Spinal cord (tissue), 9 donors: ENCODE measurements at regions not wholly inside any gene's neighbourhood (a gene's known extent, or its start where the extent isn't known, plus 50 kb on each side); places are given as distances from the start of the nearest gene placed in this dataset.

Source experiments
- DNase-seq, 6 donors: peaks; one replicate each; pipeline versions ENCODE4 v3.0.0 to v3.0.0-alpha.2; 2013 to 2015; ENCODE audit warnings: low spot score in 6 of 6, low read depth in 4 of 6
- H3K27ac ChIP-seq: one replicate; pipeline ENCODE4 v1.5.1; 2013; ENCODE audit warnings: low read depth, low read length, control low read depth
- H3K27me3 ChIP-seq: one replicate; pipeline ENCODE4 v1.6.1; 2013; ENCODE audit warnings: low read length; ENCODE audit not compliant: control insufficient read depth, insufficient read depth
- H3K36me3 ChIP-seq: one replicate; pipeline ENCODE4 v1.6.1; 2013; ENCODE audit warnings: low read length; ENCODE audit not compliant: control insufficient read depth, insufficient read depth
- H3K4me1 ChIP-seq: one replicate; pipeline ENCODE4 v1.6.1; 2013; ENCODE audit warnings: low read length; ENCODE audit not compliant: control insufficient read depth, insufficient read depth
- H3K4me3 ChIP-seq: one replicate; pipeline ENCODE4 v1.5.1; 2013; ENCODE audit warnings: low read depth, low read length, control low read depth
- H3K9me3 ChIP-seq: one replicate; pipeline ENCODE4 v1.6.1; 2013; ENCODE audit warnings: low read length; ENCODE audit not compliant: control insufficient read depth, insufficient read depth
- WGBS: methylation state at CpG from one replicate; pipeline ENCODE4 v1.1.5; 2013; ENCODE audit warnings: missing lambda C conversion rate; ENCODE audit not compliant: insufficient coverage; 5-methylcytosine and 5-hydroxymethylcytosine counted together
- donor health status: healthy.

DNA sequence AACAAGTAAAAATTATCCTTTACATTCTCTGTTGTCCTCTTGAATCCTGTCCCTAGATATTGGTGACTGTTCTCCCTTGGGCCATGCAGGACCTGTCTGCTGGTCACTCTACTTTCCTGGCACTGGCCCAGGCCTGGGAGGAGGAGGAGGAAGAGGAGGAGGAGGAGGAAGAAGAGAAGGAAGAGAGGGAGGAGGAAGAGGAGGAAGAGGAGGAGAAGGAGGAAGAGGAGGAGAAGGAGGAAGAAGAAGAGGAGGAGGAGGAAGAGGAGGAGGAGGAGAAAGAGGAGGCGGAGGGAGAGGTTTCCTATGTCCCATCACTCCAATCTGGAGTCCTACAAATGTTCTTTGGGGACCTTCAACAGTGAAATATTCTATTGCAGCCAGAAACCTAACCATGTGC lies 97.3 kb upstream of the NAMPT start:
- H3K4me1 ChIP-seq: no peaks in the 10 kb centered on the region
- no peak overlapping the region for H3K27ac ChIP-seq
- no peaks in the 10 kb centered on the region for H3K36me3 ChIP-seq
- no CpG with 5 or more reads among the region's 1 CpG for WGBS
- no peaks in the 10 kb centered on the region for H3K27me3 ChIP-seq
- H3K9me3 ChIP-seq: no peaks in the 10 kb centered on the region
- no peak overlapping the region for H3K4me3 ChIP-seq
- no peak for DNase-seq

GRCh38 chr7:106381252-106381651 lies 96.5 kb upstream of the NAMPT start:
- WGBS: 67% methylated on average over 1 of the region's 2 CpGs
- DNase-seq: no peak
- Histone ChIP-seq H3K36me3 (no peaks in the 10 kb centered on the region), H3K4me1 (no peaks in the 10 kb centered on the region), H3K27ac (no peak overlapping the region), H3K9me3 (no peaks in the 10 kb centered on the region), H3K4me3 (no peak overlapping the region), H3K27me3 (no peaks in the 10 kb centered on the region)

GRCh38 chr7:106377847-106378361 lies 93.1 kb upstream of the NAMPT start:
- Histone ChIP-seq H3K36me3 (no peaks in the 10 kb centered on the region), H3K4me3 (no peak overlapping the region), H3K27me3 (no peaks in the 10 kb centered on the region), H3K27ac (no peak overlapping the region), H3K4me1 (no peaks in the 10 kb centered on the region), H3K9me3 (no peaks in the 10 kb centered on the region)
- no peak for DNase-seq
- 96% methylated on average over 2 of the region's 3 CpGs for WGBS

- 82% methylated on average over 2 of the region's 3 CpGs for WGBS
- no peaks in the 10 kb centered on the region for H3K36me3 ChIP-seq
- no peak for DNase-seq
- no peaks in the 10 kb centered on the region for H3K27me3 ChIP-seq
- H3K27ac ChIP-seq: no peak overlapping the region
- no peaks in the 10 kb centered on the region for H3K9me3 ChIP-seq
- no peaks in the 10 kb centered on the region for H3K4me1 ChIP-seq
- no peak overlapping the region for H3K4me3 ChIP-seq
Observed at GRCh38 chr7:106376026-106376799, 91.4 kb upstream of the NAMPT start.

GRCh38 chr7:106375499-106375898 lies 90.7 kb upstream of the NAMPT start:
- DNase-seq: no peak
- H3K4me3 ChIP-seq: no peak overlapping the region
- H3K36me3 ChIP-seq: no peaks in the 10 kb centered on the region
- no peak overlapping the region for H3K27ac ChIP-seq
- no peaks in the 10 kb centered on the region for H3K4me1 ChIP-seq
- no peaks in the 10 kb centered on the region for H3K9me3 ChIP-seq
- H3K27me3 ChIP-seq: no peaks in the 10 kb centered on the region
- WGBS: 91% methylated on average over 2 of the region's 2 CpGs

GRCh38 chr7:106374437-106374836 lies 89.7 kb upstream of the NAMPT start:
- no peak for DNase-seq
- Histone ChIP-seq H3K27ac (no peak overlapping the region), H3K36me3 (no peaks in the 10 kb centered on the region), H3K9me3 (no peaks in the 10 kb centered on the region), H3K4me1 (no peaks in the 10 kb centered on the region), H3K4me3 (no peak overlapping the region), H3K27me3 (no peaks in the 10 kb centered on the region)
- no CpG with 5 or more reads among the region's 1 CpG for WGBS

DNA sequence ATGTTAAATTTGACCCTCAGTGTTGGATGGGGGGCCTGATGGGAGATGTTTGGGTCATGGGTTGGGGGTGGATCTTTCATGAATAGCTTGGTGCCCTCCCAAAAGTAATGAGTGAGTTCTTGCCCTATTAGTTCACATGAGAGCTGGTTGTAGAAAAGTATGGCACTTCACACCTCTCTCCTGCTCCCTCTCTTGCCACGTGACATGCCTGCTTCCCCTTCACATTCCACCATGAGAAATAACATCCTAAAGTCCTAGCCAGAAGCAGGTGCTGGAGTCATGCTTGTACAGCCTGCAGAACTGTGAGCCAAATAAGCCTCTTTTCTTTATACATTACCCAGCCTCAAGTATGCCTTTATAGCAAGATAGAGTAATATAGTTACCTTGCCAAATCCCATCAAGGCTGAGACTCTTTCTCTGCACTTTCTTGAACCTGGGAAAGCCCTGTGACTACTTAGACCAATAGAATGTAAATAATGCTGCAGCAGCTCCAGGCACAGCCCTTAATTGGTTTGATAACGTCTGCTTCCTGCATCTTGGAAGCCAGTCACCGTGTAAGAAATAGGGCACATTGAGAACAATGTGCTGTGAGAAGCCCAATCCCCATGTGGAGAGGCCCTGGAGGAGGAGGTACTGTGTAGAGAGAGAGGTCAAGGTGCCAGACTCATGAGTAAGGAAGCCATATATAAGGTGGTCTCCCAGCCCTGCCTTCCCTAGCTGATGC lies 88.0 kb upstream of the NAMPT start:
- 46% methylated on average over 3 of the region's 3 CpGs for WGBS
- H3K27ac ChIP-seq: no peak overlapping the region
- H3K4me3 ChIP-seq: no peak overlapping the region
- no peak for DNase-seq
- H3K4me1 ChIP-seq: no peaks in the 10 kb centered on the region
- no peaks in the 10 kb centered on the region for H3K9me3 ChIP-seq
- H3K27me3 ChIP-seq: no peaks in the 10 kb centered on the region
- no peaks in the 10 kb centered on the region for H3K36me3 ChIP-seq

DNA sequence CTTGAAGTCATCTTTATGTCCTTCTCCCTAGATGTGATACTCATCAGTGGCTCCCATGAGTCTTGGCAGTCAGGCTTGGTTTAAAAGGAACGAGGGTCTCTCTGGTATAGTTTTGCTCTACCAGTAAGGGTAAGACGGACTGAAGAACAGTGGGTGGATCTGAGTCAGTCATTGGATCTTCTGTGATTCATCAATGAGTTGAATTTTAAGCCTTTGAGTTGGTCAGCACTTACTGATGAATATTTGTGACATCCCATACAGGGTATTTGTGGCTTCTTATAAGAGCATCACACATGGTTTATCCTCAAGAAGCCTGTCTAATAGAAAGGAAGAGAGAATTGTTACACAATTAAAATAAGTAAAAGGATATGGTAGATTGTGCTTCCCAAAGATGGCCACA lies 87.3 kb upstream of the NAMPT start:
- H3K4me3 ChIP-seq: no peak overlapping the region
- no peaks in the 10 kb centered on the region for H3K9me3 ChIP-seq
- no peak for DNase-seq
- WGBS: 92% methylated on average over 2 of the region's 2 CpGs
- no peaks in the 10 kb centered on the region for H3K36me3 ChIP-seq
- H3K27me3 ChIP-seq: no peaks in the 10 kb centered on the region
- H3K27ac ChIP-seq: no peak overlapping the region
- no peaks in the 10 kb centered on the region for H3K4me1 ChIP-seq

- Histone ChIP-seq H3K27ac (no peak overlapping the region), H3K36me3 (no peaks in the 10 kb centered on the region), H3K4me3 (no peak overlapping the region), H3K9me3 (no peaks in the 10 kb centered on the region), H3K27me3 (no peaks in the 10 kb centered on the region), H3K4me1 (no peaks in the 10 kb centered on the region)
- 88% methylated on average over 4 of the region's 4 CpGs for WGBS
- no peak for DNase-seq
Observed at GRCh38 chr7:106371629-106372028, 86.8 kb upstream of the NAMPT start.

DNA sequence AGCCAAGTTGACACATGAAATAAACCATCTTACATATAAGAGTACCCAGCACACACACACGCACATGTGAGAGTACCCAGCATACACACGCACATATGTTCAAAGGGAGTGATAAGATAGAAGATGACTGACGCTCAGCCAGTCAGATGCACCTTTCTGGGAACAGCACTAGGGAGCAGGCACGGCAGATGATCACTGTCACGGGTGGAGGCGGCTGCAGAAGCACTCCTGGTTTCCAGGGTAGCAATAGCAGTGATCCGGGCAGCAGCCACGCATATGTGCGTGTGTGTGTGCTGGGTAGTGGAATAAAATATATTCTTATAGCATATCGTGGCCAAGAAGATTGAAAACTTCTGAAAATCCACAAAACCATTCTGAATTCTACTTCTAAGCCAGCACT lies 85.8 kb upstream of the NAMPT start:
- Histone ChIP-seq H3K4me1 (no peaks in the 10 kb centered on the region), H3K4me3 (no peak overlapping the region), H3K9me3 (no peaks in the 10 kb centered on the region), H3K27me3 (no peaks in the 10 kb centered on the region), H3K27ac (no peak overlapping the region), H3K36me3 (no peaks in the 10 kb centered on the region)
- no peak for DNase-seq
- WGBS: 96% methylated on average over 5 of the region's 10 CpGs
